Activated T-helper 9 cell treated with anti-CD3 and anti-CD28 coated beads, Interleukin-2, amount 50 U/mL, for 16 hours (primary cell): ENCODE measurements at regions not wholly inside any gene's neighbourhood (a gene's known extent, or its start where the extent isn't known, plus 50 kb on each side); places are given as distances from the start of the nearest gene placed in this dataset.
"Not testable (repeated sequence)": the region's sequence is repeated elsewhere in the genome, so short reads cannot be mapped to it uniquely, and the experiment has no call there.

ENCODE experiments used
- DNase-seq: peaks from one replicate; pipeline ENCODE4 v3.0.0-alpha.2; 2020; ENCODE audit warnings: low read depth

DNA sequence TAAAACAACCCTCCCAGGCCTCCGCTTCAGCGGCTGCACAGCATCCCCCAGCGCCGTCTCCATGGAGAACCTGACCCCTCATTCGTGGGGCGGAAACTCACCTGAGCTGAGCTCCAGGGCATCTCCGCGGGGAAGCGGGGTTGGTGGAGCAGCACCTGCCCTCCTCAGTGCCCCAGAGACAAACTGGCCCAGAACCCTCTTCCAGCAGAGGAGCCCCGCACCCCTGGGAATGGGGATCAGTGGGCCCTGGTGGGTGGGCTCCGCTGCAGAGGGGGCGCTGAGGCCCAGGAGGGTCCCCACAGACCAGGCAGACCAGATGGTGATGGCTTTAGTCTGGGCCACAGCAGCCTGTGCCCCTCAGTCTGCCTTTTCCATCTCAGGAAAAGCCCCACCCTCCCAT, 261.2 kb downstream of the ADGRD1 start:
- not testable (repeated sequence) for DNase-seq

- DNase-seq = not testable (repeated sequence)
These were observed 262.9 kb downstream of the ADGRD1 start for GRCh38 chr12:131216587-131216986.

DNA sequence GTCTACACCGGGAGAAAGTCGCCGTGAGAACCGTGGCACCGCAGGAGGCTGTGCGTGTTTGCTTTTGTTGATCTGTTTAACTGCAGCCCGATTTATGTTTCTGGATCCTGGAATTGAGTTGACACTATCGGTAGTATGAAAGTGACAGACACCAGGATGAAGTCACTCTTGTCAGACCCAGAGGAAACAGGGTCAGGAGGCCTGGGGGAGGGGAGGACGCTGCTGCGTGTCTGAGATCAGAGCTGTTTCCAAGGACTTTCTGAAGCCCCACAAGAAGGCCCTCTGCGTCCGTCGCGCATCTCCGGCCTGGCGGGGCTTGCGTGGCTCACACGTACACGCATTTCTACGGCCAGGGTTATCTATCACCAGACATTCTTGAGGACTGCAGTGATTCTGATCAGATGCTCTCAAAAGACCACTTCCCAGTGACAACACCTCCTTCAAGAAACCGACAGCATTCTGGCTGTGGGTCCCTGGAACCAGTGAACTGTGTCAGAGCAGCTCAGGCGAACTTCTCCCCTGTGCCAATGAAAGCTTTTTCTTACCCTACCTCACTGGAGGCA, 263.4 kb downstream of the ADGRD1 start:
- DNase-seq = no peak

- no peak for DNase-seq
These were observed 264.6 kb downstream of the ADGRD1 start for GRCh38 chr12:131218026-131218922.

DNA sequence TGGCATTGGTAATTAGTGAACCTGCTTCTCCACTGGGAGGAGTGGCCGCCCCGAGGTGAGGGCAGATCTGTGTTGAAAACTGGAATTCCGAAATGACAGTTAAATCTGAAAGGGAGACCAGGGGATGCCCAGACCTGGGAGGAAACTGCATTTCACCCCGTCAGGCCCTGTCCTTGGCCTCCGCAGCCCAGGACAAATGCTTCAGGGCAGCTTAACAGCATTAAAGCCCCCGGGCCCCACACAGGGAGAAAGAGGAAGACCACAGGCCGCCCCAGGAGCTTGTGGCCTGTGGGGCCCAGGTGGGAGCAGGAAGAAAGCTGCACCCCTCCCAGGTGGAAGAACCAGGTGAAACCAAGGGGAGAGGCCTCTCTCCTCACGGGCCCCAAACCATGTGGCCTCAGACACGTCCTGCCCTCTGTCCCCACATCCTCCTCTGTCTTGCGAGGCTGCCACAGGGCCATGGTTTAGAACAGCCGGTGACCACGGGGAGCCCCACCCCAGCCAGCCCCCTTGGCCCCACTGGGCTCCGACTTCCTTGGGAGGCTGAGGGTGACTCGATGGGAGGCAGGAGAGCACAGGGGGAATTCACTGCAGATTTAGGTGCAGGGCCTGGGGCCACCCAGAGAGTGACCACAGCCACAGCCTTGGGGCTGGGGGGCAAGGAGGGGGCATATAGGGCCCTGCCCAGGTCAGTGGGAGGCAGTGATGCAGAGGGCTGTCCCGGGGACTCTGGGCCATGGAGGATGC, 265.4 kb downstream of the ADGRD1 start:
- no peak for DNase-seq

DNA sequence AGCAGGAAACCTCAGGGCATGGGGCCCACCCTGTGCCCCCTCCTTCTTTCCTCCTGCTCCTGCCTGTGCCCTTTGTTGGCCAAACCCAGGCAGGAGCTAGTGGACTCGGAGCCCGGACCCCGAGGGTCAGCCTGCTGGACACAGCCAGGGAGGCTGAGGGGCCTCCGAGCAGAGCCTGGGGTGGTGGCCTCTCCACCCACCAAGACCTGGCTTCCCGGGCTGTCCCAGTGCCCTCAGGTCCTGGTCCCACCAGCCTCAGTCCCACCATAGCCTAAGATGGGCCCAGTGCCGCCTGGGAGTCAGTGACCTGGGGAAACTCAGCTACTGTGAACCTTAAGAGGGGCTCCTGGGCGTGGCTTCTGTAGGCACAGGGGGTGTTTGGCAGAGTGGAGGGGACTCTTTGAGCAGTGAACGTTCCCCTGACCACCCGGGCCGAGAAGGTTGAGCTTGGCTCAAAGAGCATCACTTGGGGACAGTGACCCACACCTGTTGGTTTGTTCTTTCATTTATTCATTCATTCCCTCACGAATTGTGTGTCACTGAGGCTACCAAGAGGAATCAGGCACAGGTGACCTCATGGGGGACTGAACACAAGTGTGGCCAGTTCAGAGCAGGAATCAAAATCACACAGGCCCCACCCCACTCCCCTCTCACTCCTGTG, 266.1 kb downstream of the ADGRD1 start:
- no peak for DNase-seq

DNA sequence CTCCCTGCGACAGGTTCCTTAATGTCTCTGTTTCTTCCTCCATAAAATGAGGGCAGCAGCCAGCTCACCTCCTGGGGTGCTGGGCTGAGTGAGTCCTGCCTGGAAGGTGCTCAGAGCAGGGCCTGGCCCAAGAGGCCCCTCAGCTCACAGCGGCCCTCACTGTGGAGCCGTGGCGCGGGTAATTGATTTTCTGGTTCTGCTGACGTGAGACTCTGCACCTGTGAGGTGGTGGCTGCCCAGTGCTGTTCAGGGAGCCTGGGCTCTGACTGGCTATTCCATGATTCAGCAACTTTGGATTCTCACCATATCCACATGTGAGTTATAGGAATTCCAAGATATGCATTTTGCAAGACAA, 266.6 kb downstream of the ADGRD1 start:
- DNase-seq = no peak

DNA sequence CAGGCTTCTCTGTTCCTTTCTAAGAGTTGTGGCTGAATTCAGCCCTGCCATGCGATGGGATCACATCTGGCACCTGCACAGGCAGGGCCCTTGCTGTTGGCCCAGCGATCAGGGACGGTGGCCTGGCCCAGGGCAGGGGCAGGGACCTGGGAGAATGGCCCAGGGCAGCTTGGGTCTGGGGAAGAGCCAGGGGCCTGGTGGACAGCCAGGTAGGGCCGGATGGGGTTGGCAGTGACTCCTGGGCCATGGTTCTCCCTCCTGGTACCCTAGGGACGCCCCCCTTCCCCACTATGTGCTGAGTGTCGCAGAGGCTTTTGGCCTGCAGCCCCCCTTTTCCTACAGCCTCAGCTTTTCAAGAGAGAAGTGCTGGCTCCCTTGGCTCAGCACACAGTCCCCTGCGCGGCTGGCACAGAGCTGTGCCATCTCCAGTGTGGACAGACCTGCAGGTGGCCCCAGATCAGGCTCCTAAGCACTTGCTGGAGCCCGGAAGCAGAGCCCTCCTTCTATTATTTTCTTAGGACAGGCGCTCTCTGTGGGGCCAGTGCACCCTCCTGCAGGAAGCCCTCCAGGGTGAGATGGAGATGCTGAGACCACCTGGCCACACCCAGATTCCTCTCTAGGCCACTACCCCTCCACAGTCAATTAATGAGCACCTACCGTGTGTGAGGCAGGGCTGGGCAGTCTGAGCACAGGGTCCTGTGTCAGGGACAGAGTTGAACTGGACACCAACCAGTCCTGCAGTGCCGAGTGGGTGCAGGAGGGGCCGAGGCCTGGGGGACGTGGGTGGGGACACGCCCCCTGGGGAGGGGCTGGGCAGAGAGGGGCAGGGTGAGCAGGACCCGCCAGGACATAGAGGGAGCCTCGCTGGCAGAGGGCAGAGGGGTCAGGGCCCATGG, 267.6 kb downstream of the ADGRD1 start:
- DNase-seq = no peak

DNA sequence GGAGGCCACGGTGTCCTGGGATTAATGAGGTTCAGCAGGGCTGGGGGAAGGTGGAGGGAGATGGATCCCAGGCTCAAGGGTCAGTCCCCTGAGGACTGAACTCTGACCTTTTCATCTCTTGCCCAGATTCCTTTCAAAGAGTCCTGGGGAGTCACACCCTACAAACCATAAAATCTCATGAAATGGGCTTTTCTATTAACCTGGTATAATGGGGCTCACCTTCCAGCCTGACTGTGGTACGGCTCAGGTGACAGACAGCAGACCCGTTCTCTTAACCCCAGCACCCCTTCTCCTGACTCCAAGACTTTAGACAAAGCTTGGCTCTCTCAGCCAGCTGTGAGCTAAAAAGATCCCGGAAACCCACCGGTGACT, 268.2 kb downstream of the ADGRD1 start:
- no peak for DNase-seq

DNA sequence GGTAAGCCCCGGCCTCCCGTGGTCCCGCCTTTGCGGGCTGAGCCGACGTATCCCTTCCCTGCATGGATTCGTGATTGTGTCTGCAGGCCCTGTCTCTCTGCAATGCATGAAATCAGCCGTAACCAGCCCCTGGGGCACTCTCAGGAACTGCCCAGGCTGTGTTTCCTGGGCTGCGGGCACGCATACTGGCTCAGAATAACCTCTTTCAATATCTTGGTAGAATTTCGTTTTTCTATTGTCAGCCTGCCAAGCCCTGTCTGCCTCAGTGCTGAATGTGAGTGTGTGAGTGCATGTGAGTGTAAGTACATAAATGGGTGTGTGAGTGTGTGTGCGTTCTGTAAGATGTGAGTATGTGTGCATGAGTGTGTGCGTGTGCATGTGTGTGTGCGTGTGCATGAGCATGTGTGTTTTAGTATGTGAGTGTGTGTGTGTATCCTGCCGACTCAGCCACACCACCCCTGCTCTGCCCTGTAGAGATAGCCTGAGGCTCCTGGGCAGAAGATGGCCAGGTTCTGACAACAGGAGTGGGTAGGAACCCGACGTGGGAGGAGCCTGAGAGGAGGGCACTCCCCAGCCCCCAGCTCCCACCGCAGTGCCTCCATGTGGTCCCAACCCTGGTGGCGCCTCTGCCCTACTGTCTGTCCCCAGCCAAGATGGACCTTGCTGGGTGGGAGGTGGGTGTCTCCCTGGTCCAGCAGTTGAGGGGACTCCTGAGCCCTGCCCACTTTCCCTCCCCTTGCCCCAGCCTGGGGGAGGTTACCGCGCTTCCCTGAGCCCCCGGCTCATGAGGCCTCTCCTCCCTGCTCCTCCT, 268.8 kb downstream of the ADGRD1 start:
- no peak for DNase-seq

GRCh38 chr12:131223171-131223761, 269.6 kb downstream of the ADGRD1 start:
- DNase-seq = no peak

DNA sequence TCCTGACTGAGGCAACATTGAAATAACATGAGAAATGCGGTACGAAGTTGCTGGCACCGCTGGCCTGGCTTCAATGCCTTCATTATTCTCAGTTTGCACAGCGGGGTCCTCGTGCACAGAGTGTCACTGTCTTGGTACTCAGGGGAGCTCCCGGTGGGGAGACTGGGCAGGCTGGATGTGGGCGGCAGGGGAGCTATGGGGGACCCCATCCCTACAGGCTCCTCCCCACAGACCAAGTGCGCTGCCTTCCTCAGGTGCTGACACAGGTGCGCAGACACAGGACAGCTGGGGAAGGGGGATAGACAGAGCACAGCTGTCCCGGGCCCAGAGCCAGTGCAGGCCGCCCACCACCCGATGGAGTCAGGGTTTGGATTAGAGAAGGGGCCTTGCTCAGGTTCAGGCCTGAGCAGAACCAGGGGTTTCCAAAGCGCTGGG, 270.1 kb downstream of the ADGRD1 start:
- DNase-seq = no peak

DNA sequence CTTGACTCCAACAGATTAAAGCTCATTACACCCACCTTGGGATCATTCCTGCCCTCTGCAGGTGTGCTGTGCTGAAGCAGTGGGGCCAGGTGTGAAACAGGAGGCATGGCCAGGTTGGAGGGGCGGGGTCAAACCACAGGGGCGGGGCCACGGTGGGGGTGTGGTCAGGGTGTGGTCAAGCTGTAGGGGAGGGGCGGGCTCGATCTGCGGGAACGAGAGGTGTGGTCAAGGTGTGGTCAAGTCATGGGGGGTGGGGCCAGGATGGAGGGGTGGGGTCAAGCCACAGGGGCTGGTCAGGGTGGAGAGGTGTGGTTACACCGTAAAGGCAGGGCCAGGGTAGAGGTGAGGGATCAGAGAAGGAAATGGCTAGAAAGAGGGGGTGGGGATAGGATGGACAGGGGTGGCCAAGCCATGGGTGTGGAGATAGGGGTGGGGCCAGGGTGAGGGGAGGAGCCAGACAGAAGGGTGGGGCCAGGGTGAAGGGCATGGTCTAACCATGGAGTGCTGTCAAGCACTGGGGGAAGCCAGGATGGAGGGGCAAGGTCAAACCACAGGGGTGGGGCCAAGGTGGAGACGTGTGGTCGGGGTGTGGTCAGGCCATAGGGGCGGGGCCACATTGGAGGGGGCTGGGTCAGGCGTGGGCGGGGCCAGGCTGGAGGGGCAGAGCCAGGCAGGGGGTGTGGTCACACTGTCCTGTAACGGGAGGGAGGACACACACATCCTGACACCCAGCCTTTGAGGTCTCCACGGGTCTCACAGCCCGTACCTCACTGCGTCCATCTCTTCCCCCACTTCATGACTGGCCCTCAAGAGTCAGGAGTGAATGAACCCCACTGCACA, 270.7 kb downstream of the ADGRD1 start:
- not testable (repeated sequence) for DNase-seq

- not testable (repeated sequence) for DNase-seq
These were observed 271.3 kb downstream of the ADGRD1 start for GRCh38 chr12:131225066-131225380.

DNA sequence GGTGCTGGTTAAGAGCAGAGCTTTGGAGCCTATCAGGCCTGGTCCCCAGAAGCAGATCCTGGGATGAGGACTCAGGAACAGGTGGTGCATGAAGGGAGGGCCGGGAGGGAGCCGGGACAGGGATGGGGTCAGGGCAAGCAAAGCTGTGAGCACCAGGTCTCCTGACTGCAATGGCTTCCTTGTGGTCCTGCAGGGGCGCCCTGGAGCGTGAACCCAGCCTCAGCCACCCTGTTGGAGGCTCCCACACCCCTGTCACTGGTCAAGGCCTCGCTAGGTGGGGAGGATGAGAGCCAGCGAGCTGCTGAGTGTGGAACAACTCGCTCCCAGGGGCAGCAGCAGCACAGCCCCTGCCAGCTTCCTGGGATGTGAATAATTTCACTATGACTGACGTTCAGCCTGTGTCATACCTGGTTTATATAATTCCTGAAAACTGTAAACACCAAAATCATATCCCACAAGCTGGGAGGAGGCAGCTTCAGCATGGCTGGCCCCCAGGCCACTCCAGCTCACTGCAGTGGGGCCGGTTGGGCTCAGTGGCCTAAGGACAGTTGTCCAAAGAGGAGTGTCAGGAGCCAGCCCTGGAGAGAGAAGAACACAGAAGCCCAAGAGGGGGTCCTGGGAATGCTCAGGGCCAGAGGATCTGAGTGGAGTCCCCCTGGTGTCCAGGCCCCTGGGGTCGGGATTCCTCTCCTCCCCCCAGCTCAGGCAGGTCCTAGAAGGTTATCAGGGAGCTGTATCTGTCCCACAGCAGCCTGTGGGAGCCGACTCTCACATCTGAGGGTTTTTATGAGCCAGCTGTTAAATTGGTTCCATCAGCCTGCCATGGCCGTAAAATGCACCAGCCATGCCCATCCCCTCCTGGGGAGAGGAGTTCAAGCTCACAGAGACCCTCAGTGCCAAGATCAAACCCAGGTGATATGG, 272.9 kb downstream of the ADGRD1 start:
- DNase-seq = no peak

GRCh38 chr12:131227641-131228040, 273.9 kb downstream of the ADGRD1 start:
- DNase-seq = not testable (repeated sequence)

DNA sequence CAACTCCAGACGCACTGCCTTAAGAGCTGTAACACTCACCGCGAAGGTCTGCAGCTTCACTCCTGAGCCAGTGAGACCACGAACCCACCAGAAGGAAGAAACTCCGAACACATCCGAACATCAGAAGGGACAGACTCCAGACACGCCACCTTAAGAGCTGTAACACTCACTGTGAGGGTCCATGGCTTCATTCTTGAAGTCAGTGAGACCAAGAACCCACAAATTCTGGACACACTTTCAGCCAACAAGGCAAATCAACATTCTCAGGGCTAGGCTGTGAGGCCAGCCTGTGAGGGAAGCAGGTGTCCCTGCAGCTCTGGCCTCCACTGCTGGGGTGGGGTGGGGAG, 275.3 kb downstream of the ADGRD1 start:
- DNase-seq = not testable (repeated sequence)
